ENCODE measurements at regions not wholly inside any gene's neighbourhood (a gene's known extent, or its start where the extent isn't known, plus 50 kb on each side); places are given as distances from the start of the nearest gene placed in this dataset.
A peak's percentile ranks its signal among the peaks of the same experiment; 100 is the strongest.

GRCh38 chr22:49021926-49022815 lies 805.5 kb downstream of the BRD1 start:
- Histone ChIP-seq H3K27ac (peak overlapping the region; percentile 29 to 53), H3K36me3 (no peaks in the 10 kb centered on the region), H3K27me3 (replicated peaks; ENCODE audit: insufficient read depth) (no peaks in the 10 kb centered on the region), H3K4me1 (ENCODE audit: control insufficient read depth in 1 of 2, low read depth in 2 of 2) (peaks cover 0 to 38% of the 10 kb centered on the region in 2 donors), H3K4me3 (no peak overlapping the region), H3K9me3 (no peaks in the 10 kb centered on the region)
- DNase-seq (ENCODE audit: low spot score) (no peak), ATAC-seq (ENCODE audit: insufficient number of reproducible peaks, low FRiP score, low read depth) (no peak)
- no peak for TF ChIP-seq CTCF (IDR thresholded peaks at IDR 0.05)

GRCh38 chr22:49021131-49021925 lies 806.3 kb downstream of the BRD1 start:
- Histone ChIP-seq H3K4me3 (no peak overlapping the region), H3K27ac (peak overlapping the region in 1 of 2 donors; percentile 53), H3K4me1 (ENCODE audit: control insufficient read depth in 1 of 2, low read depth in 2 of 2) (peaks cover 0 to 47% of the 10 kb centered on the region in 2 donors), H3K36me3 (no peaks in the 10 kb centered on the region), H3K9me3 (no peaks in the 10 kb centered on the region), H3K27me3 (replicated peaks; ENCODE audit: insufficient read depth) (no peaks in the 10 kb centered on the region)
- no peak for ATAC-seq (ENCODE audit: insufficient number of reproducible peaks, low FRiP score, low read depth)
- DNase-seq (ENCODE audit: low spot score), result no peak
- TF ChIP-seq CTCF (IDR thresholded peaks at IDR 0.05), result no peak

- no peaks in the 10 kb centered on the region for H3K27me3 ChIP-seq (replicated peaks; ENCODE audit: insufficient read depth)
- H3K9me3 ChIP-seq, result no peaks in the 10 kb centered on the region
- H3K27ac ChIP-seq, result no peak overlapping the region
- DNase-seq (ENCODE audit: low spot score) (no peak), ATAC-seq (ENCODE audit: insufficient number of reproducible peaks, low FRiP score, low read depth) (no peak)
- no peaks in the 10 kb centered on the region for H3K36me3 ChIP-seq
- H3K4me1 ChIP-seq (ENCODE audit: control insufficient read depth in 1 of 2, low read depth in 2 of 2), result peaks cover 8 to 55% of the 10 kb centered on the region in 2 donors
- TF ChIP-seq CTCF (IDR thresholded peaks at IDR 0.05), result no peak
- no peak overlapping the region for H3K4me3 ChIP-seq
Observed at GRCh38 chr22:49019737-49020713, 807.6 kb downstream of the BRD1 start.

GRCh38 chr22:49018601-49019000 lies 809.1 kb downstream of the BRD1 start:
- Histone ChIP-seq H3K9me3 (no peaks in the 10 kb centered on the region), H3K4me1 (ENCODE audit: control insufficient read depth in 1 of 2, low read depth in 2 of 2) (peaks cover 21 to 61% of the 10 kb centered on the region in 2 donors), H3K4me3 (no peak overlapping the region), H3K27me3 (replicated peaks; ENCODE audit: insufficient read depth) (no peaks in the 10 kb centered on the region), H3K36me3 (no peaks in the 10 kb centered on the region), H3K27ac (no peak overlapping the region)
- DNase-seq (ENCODE audit: low spot score) (no peak), ATAC-seq (ENCODE audit: insufficient number of reproducible peaks, low FRiP score, low read depth) (no peak)
- TF ChIP-seq CTCF (IDR thresholded peaks at IDR 0.05), result no peak
